Ammon's horn (tissue), 1 donor: ENCODE measurements at regions not wholly inside any gene's neighbourhood (a gene's known extent, or its start where the extent isn't known, plus 50 kb on each side); places are given as distances from the start of the nearest gene placed in this dataset.
"Not testable (repeated sequence)": the region's sequence is repeated elsewhere in the genome, so short reads cannot be mapped to it uniquely, and the experiment has no call there.

ENCODE experiments used
- DNase-seq: peaks from one replicate; pipeline ENCODE4 v3.0.0-alpha.2; 2016; ENCODE audit warnings: low spot score

DNA sequence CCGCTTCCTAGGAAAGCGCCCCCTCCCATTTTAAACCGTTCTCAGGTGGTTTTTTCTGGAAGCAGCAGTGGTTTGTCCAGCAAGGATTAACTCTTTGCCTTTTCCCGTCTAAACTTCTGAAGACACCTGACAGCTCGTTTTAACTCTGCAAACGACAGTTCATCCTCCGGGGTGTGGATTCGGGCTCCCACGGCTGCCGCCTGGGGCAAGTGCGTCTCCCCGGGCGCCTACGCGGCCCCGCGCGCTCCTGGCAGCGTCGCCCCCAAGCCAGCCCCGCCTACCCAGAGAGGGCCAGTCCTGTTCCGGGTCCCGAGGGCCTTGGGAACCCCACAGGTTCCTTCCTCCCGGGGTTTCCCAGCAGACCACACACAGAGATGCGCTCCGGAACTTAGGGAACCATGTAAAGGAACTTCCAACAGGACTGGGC is 54.4 kb downstream of the PRR18 start:
- DNase-seq: no peak

- DNase-seq: no peak
Measured at GRCh38 chr6:166253281-166253681, 54.9 kb downstream of the PRR18 start.

DNA sequence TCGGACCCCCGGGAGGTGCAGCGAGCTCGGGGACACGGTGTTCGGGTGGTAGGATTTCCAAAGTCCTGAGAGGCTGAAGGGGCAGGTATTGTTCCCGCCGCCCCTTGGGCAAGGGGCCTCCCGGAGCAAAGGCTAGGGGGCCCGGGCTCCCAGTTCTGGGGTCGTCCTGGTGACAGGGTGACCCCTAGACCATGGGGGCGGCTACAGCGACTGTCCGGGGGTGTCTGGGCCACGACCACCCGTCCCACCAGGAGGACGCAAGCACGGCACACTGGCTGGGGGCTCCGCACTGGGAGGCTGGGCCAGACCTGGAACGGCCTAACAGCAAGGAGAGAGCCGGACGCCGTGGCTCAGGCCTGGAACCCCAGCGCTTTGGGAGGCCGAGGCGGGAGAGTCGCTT is 55.6 kb downstream of the PRR18 start:
- no peak for DNase-seq

GRCh38 chr6:166251655-166252054 is 56.5 kb downstream of the PRR18 start:
- DNase-seq: no peak

DNA sequence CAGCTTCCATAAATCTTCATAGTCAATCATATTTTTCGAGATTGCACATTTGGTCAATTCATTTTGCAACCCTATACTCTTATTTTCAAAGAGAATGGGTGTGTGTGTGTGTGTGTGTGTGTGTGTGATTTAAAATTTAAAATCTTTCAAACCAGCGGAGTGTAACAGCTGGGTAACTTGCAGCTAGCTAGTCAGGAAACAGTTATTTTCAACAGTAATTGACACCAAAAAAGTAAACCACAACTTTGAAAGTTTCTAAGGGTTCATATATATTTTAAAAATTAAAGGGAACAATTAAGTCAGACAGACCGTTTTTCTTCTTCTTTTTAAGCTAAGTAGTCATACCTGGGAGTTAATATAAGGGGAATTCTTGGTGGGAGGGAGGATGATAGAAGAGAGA is 57.0 kb downstream of the PRR18 start:
- no peak for DNase-seq

GRCh38 chr6:166249061-166249785 is 59.0 kb downstream of the PRR18 start:
- DNase-seq: not testable (repeated sequence)

DNA sequence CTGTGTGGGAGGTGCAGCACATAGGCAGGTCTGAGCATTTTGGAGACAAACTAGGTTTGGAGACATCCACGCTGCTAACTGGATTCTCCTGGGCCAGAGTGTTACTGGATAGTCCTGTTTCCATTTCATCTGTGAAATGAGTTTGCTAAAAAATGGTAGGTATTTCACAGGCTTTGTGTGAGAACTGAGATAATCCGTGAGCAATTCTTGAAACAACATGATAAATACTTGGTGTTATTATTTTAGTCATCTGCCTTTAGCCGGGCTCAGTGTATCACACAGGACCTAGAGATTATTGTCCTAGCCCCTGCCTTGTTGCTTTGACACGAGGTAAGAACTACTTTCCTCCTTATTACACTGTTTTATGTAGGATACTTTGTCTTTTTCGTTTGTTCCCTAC is 63.0 kb downstream of the PRR18 start:
- DNase-seq: no peak

DNA sequence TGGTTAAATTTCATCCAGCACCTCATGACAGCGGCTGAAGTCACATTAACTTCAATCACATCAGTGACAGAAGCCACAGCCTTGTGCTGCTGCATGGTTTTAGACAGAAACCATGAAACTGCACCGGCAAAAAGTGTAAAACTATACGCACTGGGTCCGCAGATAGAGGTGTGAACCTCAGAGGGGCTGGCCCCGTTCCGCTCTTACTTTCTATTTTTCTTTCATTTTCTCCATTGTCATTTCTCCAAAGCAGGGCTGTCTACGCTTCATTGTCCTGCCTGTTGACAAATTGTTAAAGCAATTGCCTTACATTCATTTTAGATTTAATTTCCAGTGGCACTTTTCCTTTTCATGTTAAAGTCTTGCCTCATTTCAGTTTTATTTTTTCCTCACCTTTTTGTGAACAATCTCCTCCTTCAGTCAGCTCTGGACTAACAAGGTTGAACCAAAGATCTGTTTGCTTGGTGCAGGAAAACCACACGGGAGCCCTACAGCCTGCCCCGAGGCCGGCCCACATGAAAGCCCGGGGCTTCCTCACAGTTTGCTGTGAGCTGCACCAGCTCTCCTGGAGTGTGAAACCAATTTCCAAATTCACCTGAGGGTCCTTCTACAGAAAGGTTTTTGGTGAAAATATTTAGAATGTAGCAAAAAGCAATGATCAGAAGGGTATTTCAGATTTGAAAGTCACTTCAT is 63.7 kb downstream of the PRR18 start:
- no peak for DNase-seq

- no peak for DNase-seq
Measured at GRCh38 chr6:166242888-166243287, 65.3 kb downstream of the PRR18 start.

DNA sequence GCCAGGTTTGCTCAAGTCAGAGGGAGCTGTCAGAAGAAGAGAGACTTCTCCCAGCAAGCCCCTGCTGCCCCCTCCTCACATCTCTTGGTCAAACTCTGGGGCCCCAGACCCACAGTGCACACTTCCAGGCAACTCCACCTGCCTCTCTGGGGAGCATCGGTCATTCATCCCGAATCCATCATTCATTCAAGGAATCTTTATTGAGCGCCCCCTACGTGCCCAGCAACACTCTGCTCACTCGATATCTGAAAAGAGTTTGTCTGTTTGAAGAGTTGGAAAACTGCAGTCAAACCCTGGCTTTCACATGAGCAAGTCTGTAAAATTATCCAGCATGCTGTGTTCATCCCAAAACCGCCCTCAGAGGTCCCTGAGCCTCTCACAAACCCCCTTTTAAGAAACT is 66.2 kb downstream of the PRR18 start:
- DNase-seq: no peak

- DNase-seq: no peak
Measured at GRCh38 chr6:166240889-166241288, 67.3 kb downstream of the PRR18 start.

DNA sequence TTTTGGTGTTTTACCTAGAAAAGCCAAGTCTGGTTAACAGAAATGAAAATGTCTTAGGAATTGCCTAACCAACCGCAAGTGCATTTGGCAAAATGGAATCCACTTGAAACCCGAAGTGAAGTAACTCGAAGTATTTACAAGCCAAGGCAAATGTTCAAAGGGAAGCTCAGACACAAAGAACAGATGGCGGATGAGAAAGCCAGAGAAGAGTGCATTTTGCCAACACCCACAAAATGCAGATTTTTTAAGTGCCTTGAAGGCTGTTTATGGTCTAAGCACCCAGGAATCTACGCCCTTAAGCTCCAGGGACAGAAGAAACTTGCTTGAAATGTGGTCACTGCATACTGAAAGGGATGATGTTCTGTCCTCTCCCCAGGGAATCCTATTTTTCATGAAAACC is 70.0 kb upstream of the TBXT start:
- peak; percentile 24 for DNase-seq

DNA sequence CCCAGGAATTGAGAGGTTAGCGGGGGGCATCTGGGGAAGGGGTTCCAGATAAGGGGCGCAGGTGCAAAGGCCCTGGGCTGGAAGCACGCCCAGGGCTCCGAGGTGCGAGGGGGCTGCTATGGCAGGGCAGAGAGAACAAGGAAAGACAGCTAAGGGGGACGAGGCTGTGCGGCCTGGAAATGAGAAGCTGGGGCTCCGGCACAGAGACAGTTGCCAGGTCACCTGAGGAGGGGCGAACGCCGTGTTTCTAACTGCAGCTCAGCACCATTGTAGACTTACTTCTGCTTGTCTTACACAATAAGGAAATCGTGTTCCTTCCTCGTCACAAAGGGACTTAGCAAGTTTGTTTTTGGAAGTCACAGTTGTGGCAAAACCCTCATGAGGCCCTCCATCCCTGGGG is 68.9 kb upstream of the TBXT start:
- DNase-seq: no peak

DNA sequence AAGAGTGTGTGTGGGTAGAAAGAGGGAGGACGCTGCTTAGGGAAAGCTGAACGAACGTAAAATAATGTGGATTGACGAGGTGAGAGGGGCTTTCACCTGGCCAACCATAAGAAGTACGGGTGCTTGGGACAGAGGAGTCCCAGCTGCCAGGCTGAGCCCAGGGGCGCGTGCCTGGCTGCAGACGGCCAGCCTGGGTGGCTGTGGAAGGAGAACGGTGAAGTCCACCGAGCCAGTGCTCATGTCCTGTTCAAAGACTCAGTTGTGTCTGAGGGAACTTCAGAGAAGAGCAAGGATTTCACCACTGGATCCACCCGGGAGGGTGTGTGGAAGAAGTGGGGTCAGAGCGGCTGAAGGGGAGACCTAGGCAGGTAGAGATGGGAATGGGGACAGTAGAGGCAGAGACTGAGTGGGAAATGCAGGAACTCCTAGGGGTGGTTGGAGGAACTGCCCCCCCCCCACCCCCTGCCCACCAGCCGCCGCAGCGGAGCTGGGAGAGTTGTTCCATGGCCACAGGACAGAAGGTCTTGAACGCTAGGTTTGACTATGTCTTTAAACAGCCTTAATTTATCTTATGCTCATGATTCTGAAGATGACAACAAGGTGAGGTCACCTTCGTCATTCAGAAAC is 68.1 kb upstream of the TBXT start:
- DNase-seq: no peak

DNA sequence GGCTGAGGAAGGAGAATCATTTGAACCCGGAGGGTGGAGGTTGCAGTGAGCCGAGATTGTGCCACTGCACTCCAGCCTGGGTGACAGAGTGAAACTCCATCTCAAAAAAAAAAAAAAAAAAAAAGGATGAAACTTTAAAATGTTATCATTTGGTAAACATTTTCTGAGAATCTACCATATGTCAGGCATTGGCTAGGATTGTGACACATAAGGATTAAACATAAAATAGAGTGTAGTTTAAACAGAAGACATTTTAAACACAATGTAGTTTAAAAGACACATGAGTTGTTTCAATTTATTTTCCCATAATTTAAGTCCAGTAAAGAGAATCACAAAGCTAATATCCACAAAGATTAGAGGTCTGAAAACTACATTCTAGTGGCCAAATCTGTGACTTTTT is 63.5 kb upstream of the TBXT start:
- not testable (repeated sequence) for DNase-seq

GRCh38 chr6:166228839-166229528 is 61.3 kb upstream of the TBXT start:
- DNase-seq: no peak

DNA sequence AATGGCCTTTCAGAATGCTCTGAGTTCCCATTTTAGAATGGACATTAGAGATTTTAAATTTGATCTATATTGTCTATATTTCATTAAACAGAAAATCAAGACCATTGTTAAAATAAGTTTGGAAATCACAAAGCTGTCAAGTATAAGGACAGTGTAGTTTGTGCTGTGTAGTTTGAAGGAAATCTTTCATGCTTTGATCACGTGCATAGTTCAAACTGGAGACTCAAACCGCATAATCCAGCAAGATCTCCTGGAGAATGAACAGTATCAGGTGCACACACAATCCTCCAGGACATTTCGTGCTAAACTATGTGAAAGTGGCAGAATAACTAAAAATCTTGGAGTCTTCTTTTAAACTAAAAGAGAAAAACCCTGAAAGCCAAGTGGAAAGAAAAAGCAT is 60.8 kb upstream of the TBXT start:
- DNase-seq: no peak

DNA sequence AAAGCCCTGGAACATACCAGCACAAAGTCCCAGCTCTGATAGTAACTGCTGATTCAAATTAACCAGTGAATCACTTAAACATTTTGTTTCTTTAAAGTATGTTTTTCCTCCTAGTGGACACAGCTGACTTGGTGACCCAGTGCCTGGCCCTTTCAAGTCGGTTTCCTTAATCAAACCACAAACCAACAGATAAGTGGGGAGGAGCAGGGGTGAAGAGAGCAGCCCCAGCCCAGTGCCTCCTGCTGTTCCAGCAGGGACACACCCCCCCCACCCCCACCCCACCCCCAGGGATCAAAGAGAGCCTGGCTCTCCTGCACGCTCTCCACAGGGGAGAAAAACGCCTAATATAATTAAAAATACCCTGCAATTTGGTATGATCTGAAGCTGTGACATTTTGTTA is 55.4 kb upstream of the TBXT start:
- no peak for DNase-seq

DNA sequence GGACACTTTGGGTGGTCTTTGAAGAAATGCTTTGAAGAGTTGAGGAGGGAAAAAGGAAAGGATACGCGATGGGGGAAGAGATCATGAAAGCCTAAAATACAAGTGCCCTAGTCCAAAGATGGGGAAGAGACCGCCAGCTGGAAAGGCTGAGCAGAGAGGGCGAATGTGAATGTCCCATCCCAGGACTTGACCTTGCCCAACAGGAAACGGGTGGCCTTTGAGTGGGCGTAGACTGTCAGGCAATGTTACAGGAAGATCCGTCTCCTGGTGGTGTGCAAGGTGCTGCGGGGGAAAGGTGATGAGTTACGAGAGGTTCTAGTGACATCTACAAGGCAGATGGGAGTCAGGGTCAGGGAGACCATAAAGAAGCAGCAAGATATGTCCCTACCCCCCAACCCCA is 55.0 kb upstream of the TBXT start:
- no peak for DNase-seq

DNA sequence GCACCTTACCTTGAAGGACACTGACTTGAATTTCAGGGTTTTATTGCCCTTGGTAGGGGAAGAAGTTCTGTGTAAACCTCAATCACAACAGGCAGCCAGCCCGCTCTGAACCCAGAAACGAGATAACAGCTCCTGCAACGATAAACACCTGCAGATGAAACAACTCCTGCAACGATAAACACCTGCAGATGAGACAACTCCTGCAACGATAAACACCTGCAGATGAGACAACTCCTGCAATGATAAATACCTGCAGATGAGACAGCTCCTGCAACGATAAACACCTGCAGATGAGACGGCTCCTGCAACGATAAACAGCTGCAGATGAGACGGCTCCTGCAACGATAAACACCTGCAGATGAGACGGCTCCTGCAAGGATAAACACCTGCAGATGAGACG is 54.0 kb upstream of the TBXT start:
- DNase-seq: no peak

GRCh38 chr6:166221040-166221439 is 53.4 kb upstream of the TBXT start:
- no peak for DNase-seq
